ENCODE measurements at regions not wholly inside any gene's neighbourhood (a gene's known extent, or its start where the extent isn't known, plus 50 kb on each side); places are given as distances from the start of the nearest gene placed in this dataset.
A peak's percentile ranks its signal among the peaks of the same experiment; 100 is the strongest.

- DNase-seq: no peak
Observed at GRCh38 chr6:9789201-9789600, 625.7 kb downstream of the TFAP2A start.

GRCh38 chr6:9784786-9785185 lies 630.1 kb downstream of the TFAP2A start:
- Histone ChIP-seq H3K4me1 (ENCODE audit: control insufficient read depth in 1 of 2, insufficient read depth in 2 of 2, low read length in 2 of 2) (no peaks in the 10 kb centered on the region), H3K79me1 (ENCODE audit: low read length) (no peaks in the 10 kb centered on the region)
- no CpG with 5 or more reads among the region's 3 CpGs for WGBS (ENCODE audit: extremely low coverage, insufficient coverage, insufficient read length)

More at GRCh38 chr6:9789201-9789600, 625.7 kb downstream of the TFAP2A start:
- WGBS (ENCODE audit: extremely low coverage, insufficient coverage, insufficient read length): no CpG with 5 or more reads among the region's 3 CpGs
- Histone ChIP-seq H2BK120ac (ENCODE audit: insufficient read depth, low read length, poor library complexity) (no peak overlapping the region), H2BK5ac (ENCODE audit: low read depth, low read length, poor library complexity) (no peak overlapping the region), H3K36me3 (ENCODE audit: control insufficient read depth in 1 of 2, insufficient read depth in 2 of 2, low read length in 2 of 2) (no peaks in the 10 kb centered on the region), H3K79me1 (ENCODE audit: low read length) (no peaks in the 10 kb centered on the region), H3K4me3 (ENCODE audit: low read depth, low read length) (no peak overlapping the region), H3K79me2 (ENCODE audit: control insufficient read depth, insufficient read depth, low read length, poor library complexity) (no peaks in the 10 kb centered on the region), H3K4ac (ENCODE audit: low read depth, low read length) (no peak overlapping the region), H2AK5ac (ENCODE audit: low read length) (no peak overlapping the region), H3K9me3 (ENCODE audit: insufficient read depth, low read depth, low read length) (no peaks in the 10 kb centered on the region), H3K4me1 (ENCODE audit: control insufficient read depth in 1 of 2, insufficient read depth in 2 of 2, low read length in 2 of 2) (no peaks in the 10 kb centered on the region), H3K4me2 (ENCODE audit: low read length) (no peak overlapping the region), H3K18ac (ENCODE audit: low read length) (no peak overlapping the region), H2BK12ac (ENCODE audit: low read length) (no peak overlapping the region), H4K12ac (ENCODE audit: low read depth, low read length) (no peak overlapping the region), H3K27me3 (ENCODE audit: insufficient read depth, low read length) (no peaks in the 10 kb centered on the region), H3K9ac (ENCODE audit: low read length) (no peak overlapping the region), H4K91ac (ENCODE audit: low read depth, low read length) (no peak overlapping the region), H3K27ac (ENCODE audit: low read depth, low read length) (no peak overlapping the region), H3K14ac (ENCODE audit: low read length) (no peak overlapping the region), H2AFZ (ENCODE audit: insufficient read depth, low read length, poor library complexity) (no peak overlapping the region), H4K8ac (ENCODE audit: low read depth, low read length) (no peak overlapping the region), H3K23ac (ENCODE audit: low read length) (no peak overlapping the region)

GRCh38 chr6:9783567-9783966 lies 631.3 kb downstream of the TFAP2A start:
- H3K9me3 ChIP-seq (ENCODE audit: insufficient read depth, low read depth, low read length): no peaks in the 10 kb centered on the region
- H3K27ac ChIP-seq (ENCODE audit: low read depth, low read length): no peak overlapping the region
- no peak overlapping the region for H4K8ac ChIP-seq (ENCODE audit: low read depth, low read length)
- no peak overlapping the region for H4K12ac ChIP-seq (ENCODE audit: low read depth, low read length)
- no peak overlapping the region for H3K4ac ChIP-seq (ENCODE audit: low read depth, low read length)
- no peaks in the 10 kb centered on the region for H3K36me3 ChIP-seq (ENCODE audit: control insufficient read depth in 1 of 2, insufficient read depth in 2 of 2, low read length in 2 of 2)
- DNase-seq: no peak
- H3K4me3 ChIP-seq (ENCODE audit: low read depth, low read length): no peak overlapping the region
- H2BK5ac ChIP-seq (ENCODE audit: low read depth, low read length, poor library complexity): no peak overlapping the region
- no peak overlapping the region for H2BK120ac ChIP-seq (ENCODE audit: insufficient read depth, low read length, poor library complexity)
- H2BK12ac ChIP-seq (ENCODE audit: low read length): no peak overlapping the region
- H3K4me1 ChIP-seq (ENCODE audit: control insufficient read depth in 1 of 2, insufficient read depth in 2 of 2, low read length in 2 of 2): no peaks in the 10 kb centered on the region
- no peaks in the 10 kb centered on the region for H3K27me3 ChIP-seq (ENCODE audit: insufficient read depth, low read length)
- no peaks in the 10 kb centered on the region for H3K79me1 ChIP-seq (ENCODE audit: low read length)
- H3K79me2 ChIP-seq (ENCODE audit: control insufficient read depth, insufficient read depth, low read length, poor library complexity): no peaks in the 10 kb centered on the region
- H2AK5ac ChIP-seq (ENCODE audit: low read length): no peak overlapping the region
- H3K9ac ChIP-seq (ENCODE audit: low read length): no peak overlapping the region
- no CpG with 5 or more reads among the region's 6 CpGs for WGBS (ENCODE audit: extremely low coverage, insufficient coverage, insufficient read length)
- H3K14ac ChIP-seq (ENCODE audit: low read length): no peak overlapping the region
- H3K4me2 ChIP-seq (ENCODE audit: low read length): no peak overlapping the region
- no peak overlapping the region for H3K23ac ChIP-seq (ENCODE audit: low read length)
- H3K18ac ChIP-seq (ENCODE audit: low read length): no peak overlapping the region
- no peak overlapping the region for H2AFZ ChIP-seq (ENCODE audit: insufficient read depth, low read length, poor library complexity)
- no peak overlapping the region for H4K91ac ChIP-seq (ENCODE audit: low read depth, low read length)

More at GRCh38 chr6:9784786-9785185, 630.1 kb downstream of the TFAP2A start:
- no peak overlapping the region for H2BK120ac ChIP-seq (ENCODE audit: insufficient read depth, low read length, poor library complexity)
- no peak overlapping the region for H2BK5ac ChIP-seq (ENCODE audit: low read depth, low read length, poor library complexity)
- H3K18ac ChIP-seq (ENCODE audit: low read length): no peak overlapping the region
- H4K8ac ChIP-seq (ENCODE audit: low read depth, low read length): no peak overlapping the region
- no peaks in the 10 kb centered on the region for H3K27me3 ChIP-seq (ENCODE audit: insufficient read depth, low read length)
- H3K23ac ChIP-seq (ENCODE audit: low read length): no peak overlapping the region
- no peaks in the 10 kb centered on the region for H3K9me3 ChIP-seq (ENCODE audit: insufficient read depth, low read depth, low read length)
- H2AK5ac ChIP-seq (ENCODE audit: low read length): no peak overlapping the region
- H3K4me2 ChIP-seq (ENCODE audit: low read length): no peak overlapping the region
- no peak overlapping the region for H4K12ac ChIP-seq (ENCODE audit: low read depth, low read length)
- no peak overlapping the region for H3K4me3 ChIP-seq (ENCODE audit: low read depth, low read length)
- no peak overlapping the region for H2BK12ac ChIP-seq (ENCODE audit: low read length)
- no peak for DNase-seq
- H3K79me2 ChIP-seq (ENCODE audit: control insufficient read depth, insufficient read depth, low read length, poor library complexity): no peaks in the 10 kb centered on the region
- H3K27ac ChIP-seq (ENCODE audit: low read depth, low read length): no peak overlapping the region
- H4K91ac ChIP-seq (ENCODE audit: low read depth, low read length): no peak overlapping the region
- no peaks in the 10 kb centered on the region for H3K36me3 ChIP-seq (ENCODE audit: control insufficient read depth in 1 of 2, insufficient read depth in 2 of 2, low read length in 2 of 2)
- no peak overlapping the region for H2AFZ ChIP-seq (ENCODE audit: insufficient read depth, low read length, poor library complexity)
- no peak overlapping the region for H3K9ac ChIP-seq (ENCODE audit: low read length)
- H3K14ac ChIP-seq (ENCODE audit: low read length): no peak overlapping the region
- no peak overlapping the region for H3K4ac ChIP-seq (ENCODE audit: low read depth, low read length)

GRCh38 chr6:9766240-9766915 lies 648.5 kb downstream of the TFAP2A start:
- Histone ChIP-seq H3K4ac (ENCODE audit: low read depth, low read length) (no peak overlapping the region), H3K23ac (ENCODE audit: low read length) (no peak overlapping the region), H4K91ac (ENCODE audit: low read depth, low read length) (peak overlapping the region; percentile 43), H3K79me2 (ENCODE audit: control insufficient read depth, insufficient read depth, low read length, poor library complexity) (no peaks in the 10 kb centered on the region), H3K9ac (ENCODE audit: low read length) (no peak overlapping the region), H3K36me3 (ENCODE audit: control insufficient read depth in 1 of 2, insufficient read depth in 2 of 2, low read length in 2 of 2) (no peaks in the 10 kb centered on the region), H3K4me3 (ENCODE audit: low read depth, low read length) (no peak overlapping the region), H3K4me2 (ENCODE audit: low read length) (no peak overlapping the region), H3K9me3 (ENCODE audit: insufficient read depth, low read depth, low read length) (no peaks in the 10 kb centered on the region), H3K14ac (ENCODE audit: low read length) (peak overlapping the region; percentile 57), H3K27ac (ENCODE audit: low read depth, low read length) (peak overlapping the region; percentile 73), H2BK5ac (ENCODE audit: low read depth, low read length, poor library complexity) (peak overlapping the region; percentile 69), H4K8ac (ENCODE audit: low read depth, low read length) (no peak overlapping the region), H3K27me3 (ENCODE audit: insufficient read depth, low read length) (no peaks in the 10 kb centered on the region), H2AFZ (ENCODE audit: insufficient read depth, low read length, poor library complexity) (no peak overlapping the region), H4K12ac (ENCODE audit: low read depth, low read length) (no peak overlapping the region), H3K18ac (ENCODE audit: low read length) (no peak overlapping the region), H2BK120ac (ENCODE audit: insufficient read depth, low read length, poor library complexity) (peak overlapping the region; percentile 84), H3K4me1 (ENCODE audit: control insufficient read depth in 1 of 2, insufficient read depth in 2 of 2, low read length in 2 of 2) (peaks cover 0 to 4% of the 10 kb centered on the region in 2 experiments), H2BK12ac (ENCODE audit: low read length) (peak overlapping the region; percentile 83), H3K79me1 (ENCODE audit: low read length) (peaks cover 5% of the 10 kb centered on the region), H2AK5ac (ENCODE audit: low read length) (no peak overlapping the region)
- no peak for DNase-seq
- no CpG with 5 or more reads among the region's 6 CpGs for WGBS (ENCODE audit: extremely low coverage, insufficient coverage, insufficient read length)
